ENCODE measurements at regions not wholly inside any gene's neighbourhood (a gene's known extent, or its start where the extent isn't known, plus 50 kb on each side); places are given as distances from the start of the nearest gene placed in this dataset.

DNA sequence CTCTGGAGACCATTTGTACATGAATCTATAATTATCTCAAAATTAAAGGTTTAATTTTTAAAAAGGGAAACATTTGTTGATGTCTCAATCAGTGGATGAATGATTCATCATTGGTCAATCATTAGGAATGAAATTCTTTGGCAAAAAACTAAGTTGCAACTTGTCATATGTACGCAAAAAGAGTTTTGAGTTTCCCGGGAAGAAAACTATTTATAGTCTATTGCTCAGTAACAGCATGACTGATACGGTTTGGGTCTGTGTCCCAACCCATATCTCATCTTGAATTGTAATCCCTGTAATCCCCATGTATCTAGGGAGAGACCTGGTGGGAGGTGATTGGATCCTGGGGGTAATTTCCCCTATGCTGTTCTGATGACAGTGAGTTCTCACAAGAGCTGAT, 765.8 kb upstream of the ROBO1 start:
- no peak overlapping the region for H2AFZ ChIP-seq (ENCODE audit: low read length)
- TF ChIP-seq CTCF (conservative IDR thresholded peaks at IDR 0.05; ENCODE audit: low read length): no peak
- no peak for TF ChIP-seq EZH2phosphoT487 (IDR thresholded peaks at IDR 0.05; ENCODE audit: borderline replicate concordance, low read depth, low read length)

DNA sequence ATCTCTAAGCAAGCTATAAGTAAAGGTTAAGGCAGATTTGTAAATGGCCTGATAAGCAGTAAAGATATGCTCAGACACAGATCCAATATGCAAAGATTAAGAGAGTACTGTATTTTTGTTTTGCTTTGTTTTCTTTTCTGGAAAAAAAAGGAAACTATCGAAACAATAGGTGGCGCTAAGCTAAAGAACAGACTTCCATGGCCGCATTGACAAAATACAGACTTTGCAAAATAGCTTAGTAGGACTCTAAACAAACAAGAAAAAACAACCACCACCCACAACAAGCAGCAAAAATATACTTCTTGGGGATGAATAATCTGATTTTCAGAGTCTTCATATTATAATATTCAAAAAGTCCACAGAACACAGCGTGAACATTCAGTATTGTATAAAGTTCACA, 758.4 kb upstream of the ROBO1 start:
- no peak for DNase-seq (ENCODE audit: low spot score)
- BruUV-seq (replicated peaks): no TSS peak
- Histone ChIP-seq H3K4me2 (ENCODE audit: low read length) (no peak overlapping the region), H3K4me1 (ENCODE audit: insufficient read depth, low read length, poor library complexity, severe bottlenecking) (no peaks in the 10 kb centered on the region), H3K79me2 (ENCODE audit: insufficient read depth, low read depth, low read length) (no peaks in the 10 kb centered on the region), H2AFZ (ENCODE audit: low read length) (no peak overlapping the region), H3K9me2 (ENCODE audit: insufficient read depth, low read length) (no peaks in the 10 kb centered on the region), H3K27ac (ENCODE audit: low read depth, low read length, poor library complexity, severe bottlenecking) (no peak overlapping the region), H3K36me3 (ENCODE audit: insufficient read depth, low read length) (no peaks in the 10 kb centered on the region), H3K4me3 (ENCODE audit: low read depth, low read length, poor library complexity, severe bottlenecking) (no peak overlapping the region), H4K20me1 (ENCODE audit: insufficient read depth, low read length) (no peaks in the 10 kb centered on the region), H3K9me3 (ENCODE audit: low read length) (no peaks in the 10 kb centered on the region)
- CTCF ChIA-PET (ENCODE audit: unreplicated experiment): no interaction called here
- no peak for TF ChIP-seq EZH2phosphoT487 (IDR thresholded peaks at IDR 0.05; ENCODE audit: borderline replicate concordance, low read depth, low read length)
- peak; percentile 54 for TF ChIP-seq CTCF (conservative IDR thresholded peaks at IDR 0.05; ENCODE audit: low read length)
- POLR2A ChIA-PET: no interaction called here
- intact Hi-C loops (cut with micrococcal nuclease; ENCODE audit: unreplicated experiment): no loop called here

More for the DNA sequence above, 765.8 kb upstream of the ROBO1 start:
- Histone ChIP-seq H3K27ac (ENCODE audit: low read depth, low read length, poor library complexity, severe bottlenecking) (no peak overlapping the region), H3K9me3 (ENCODE audit: low read length) (no peaks in the 10 kb centered on the region), H3K79me2 (ENCODE audit: insufficient read depth, low read depth, low read length) (no peaks in the 10 kb centered on the region), H3K4me1 (ENCODE audit: insufficient read depth, low read length, poor library complexity, severe bottlenecking) (no peaks in the 10 kb centered on the region), H4K20me1 (ENCODE audit: insufficient read depth, low read length) (no peaks in the 10 kb centered on the region), H3K4me3 (ENCODE audit: low read depth, low read length, poor library complexity, severe bottlenecking) (no peak overlapping the region), H3K36me3 (ENCODE audit: insufficient read depth, low read length) (no peaks in the 10 kb centered on the region), H3K9me2 (ENCODE audit: insufficient read depth, low read length) (no peaks in the 10 kb centered on the region), H3K4me2 (ENCODE audit: low read length) (no peak overlapping the region)
- DNase-seq (ENCODE audit: low spot score): no peak
- ChIA-PET POLR2A (no interaction called here), CTCF (ENCODE audit: unreplicated experiment) (no interaction called here)
- intact Hi-C loops (cut with micrococcal nuclease; ENCODE audit: unreplicated experiment): no loop called here
- no TSS peak for BruUV-seq (replicated peaks)

GRCh38 chr3:80521081-80521480, 753.3 kb upstream of the ROBO1 start:
- H3K4me3 ChIP-seq (ENCODE audit: low read depth, low read length, poor library complexity, severe bottlenecking): no peak overlapping the region
- no peak for TF ChIP-seq EZH2phosphoT487 (IDR thresholded peaks at IDR 0.05; ENCODE audit: borderline replicate concordance, low read depth, low read length)
- no peak for TF ChIP-seq CTCF (conservative IDR thresholded peaks at IDR 0.05; ENCODE audit: low read length)
- H3K4me1 ChIP-seq (ENCODE audit: insufficient read depth, low read length, poor library complexity, severe bottlenecking): no peaks in the 10 kb centered on the region
- intact Hi-C loops (cut with micrococcal nuclease; ENCODE audit: unreplicated experiment): no loop called here
- H3K9me2 ChIP-seq (ENCODE audit: insufficient read depth, low read length): no peaks in the 10 kb centered on the region
- DNase-seq (ENCODE audit: low spot score): no peak
- no peak overlapping the region for H3K27ac ChIP-seq (ENCODE audit: low read depth, low read length, poor library complexity, severe bottlenecking)
- H3K9me3 ChIP-seq (ENCODE audit: low read length): no peaks in the 10 kb centered on the region
- H3K36me3 ChIP-seq (ENCODE audit: insufficient read depth, low read length): no peaks in the 10 kb centered on the region
- ChIA-PET POLR2A (no interaction called here), CTCF (ENCODE audit: unreplicated experiment) (no interaction called here)
- H3K79me2 ChIP-seq (ENCODE audit: insufficient read depth, low read depth, low read length): no peaks in the 10 kb centered on the region
- no peaks in the 10 kb centered on the region for H4K20me1 ChIP-seq (ENCODE audit: insufficient read depth, low read length)
- no TSS peak for BruUV-seq (replicated peaks)
- H2AFZ ChIP-seq (ENCODE audit: low read length): no peak overlapping the region
- no peak overlapping the region for H3K4me2 ChIP-seq (ENCODE audit: low read length)
